ENCODE measurements at regions not wholly inside any gene's neighbourhood (a gene's known extent, or its start where the extent isn't known, plus 50 kb on each side); places are given as distances from the start of the nearest gene placed in this dataset.

DNA sequence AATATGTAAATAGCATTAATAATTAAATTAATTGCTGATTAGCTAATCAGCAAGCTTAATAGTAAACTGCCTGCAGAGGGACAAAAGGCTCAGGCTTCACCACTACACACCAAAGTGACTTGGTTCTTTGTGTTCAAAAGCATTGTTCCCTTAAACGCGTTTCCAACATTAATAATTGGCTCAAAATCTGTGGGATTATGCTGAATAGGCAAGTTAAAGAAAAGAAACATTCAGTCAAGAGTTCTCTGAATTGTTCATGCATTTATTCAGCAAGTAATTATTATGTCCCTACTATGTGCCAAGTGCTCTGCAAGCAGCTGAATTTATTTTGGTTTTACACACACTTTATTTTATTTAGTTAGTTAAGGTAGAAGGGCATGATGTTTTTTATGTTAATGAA, 558.5 kb upstream of the ARRDC4 start:
- Histone ChIP-seq H3K9me3 (ENCODE audit: control insufficient read depth, insufficient read depth, low read length) (peaks cover 14% of the 10 kb centered on the region), H3K27me3 (ENCODE audit: control insufficient read depth, insufficient read depth, low read length) (no peaks in the 10 kb centered on the region), H3K4me3 (ENCODE audit: low read depth, low read length) (no peak overlapping the region), H3K27ac (ENCODE audit: low read depth, low read length) (no peak overlapping the region)
- POLR2A ChIA-PET, result no interaction called here
- CTCF ChIA-PET, result no interaction called here
- TF ChIP-seq, protein P1, sequence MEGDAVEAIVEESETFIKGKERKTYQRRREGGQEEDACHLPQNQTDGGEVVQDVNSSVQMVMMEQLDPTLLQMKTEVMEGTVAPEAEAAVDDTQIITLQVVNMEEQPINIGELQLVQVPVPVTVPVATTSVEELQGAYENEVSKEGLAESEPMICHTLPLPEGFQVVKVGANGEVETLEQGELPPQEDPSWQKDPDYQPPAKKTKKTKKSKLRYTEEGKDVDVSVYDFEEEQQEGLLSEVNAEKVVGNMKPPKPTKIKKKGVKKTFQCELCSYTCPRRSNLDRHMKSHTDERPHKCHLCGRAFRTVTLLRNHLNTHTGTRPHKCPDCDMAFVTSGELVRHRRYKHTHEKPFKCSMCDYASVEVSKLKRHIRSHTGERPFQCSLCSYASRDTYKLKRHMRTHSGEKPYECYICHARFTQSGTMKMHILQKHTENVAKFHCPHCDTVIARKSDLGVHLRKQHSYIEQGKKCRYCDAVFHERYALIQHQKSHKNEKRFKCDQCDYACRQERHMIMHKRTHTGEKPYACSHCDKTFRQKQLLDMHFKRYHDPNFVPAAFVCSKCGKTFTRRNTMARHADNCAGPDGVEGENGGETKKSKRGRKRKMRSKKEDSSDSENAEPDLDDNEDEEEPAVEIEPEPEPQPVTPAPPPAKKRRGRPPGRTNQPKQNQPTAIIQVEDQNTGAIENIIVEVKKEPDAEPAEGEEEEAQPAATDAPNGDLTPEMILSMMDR (IDR thresholded peaks at IDR 0.05; ENCODE audit: low read depth, low read length), result no peak
- DNase-seq (ENCODE audit: low read depth, low spot score), result no peak

DNA sequence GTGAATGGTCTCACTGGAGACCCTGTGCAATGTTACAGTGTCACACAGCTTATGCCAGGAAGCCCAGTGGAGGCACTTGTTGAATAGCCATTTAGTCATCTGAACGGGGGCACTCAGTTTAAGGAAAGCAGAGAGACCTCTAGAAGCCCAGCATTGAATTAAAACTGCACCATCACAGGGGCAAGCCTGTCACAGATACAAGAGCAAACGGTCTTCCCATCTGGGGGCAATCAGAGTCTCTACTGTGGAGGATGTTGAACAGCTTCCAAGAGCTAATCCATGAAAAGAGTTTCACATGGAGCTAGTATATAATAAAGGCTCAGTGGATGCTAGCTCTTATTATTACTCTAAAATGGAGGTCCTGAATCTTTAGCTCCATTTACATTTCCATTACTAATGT, 553.7 kb upstream of the ARRDC4 start:
- no peak for DNase-seq (ENCODE audit: low read depth, low spot score)
- Histone ChIP-seq H3K4me3 (ENCODE audit: low read depth, low read length) (no peak overlapping the region), H3K27ac (ENCODE audit: low read depth, low read length) (no peak overlapping the region), H3K27me3 (ENCODE audit: control insufficient read depth, insufficient read depth, low read length) (no peaks in the 10 kb centered on the region), H3K9me3 (ENCODE audit: control insufficient read depth, insufficient read depth, low read length) (peaks cover 10% of the 10 kb centered on the region)
- ChIA-PET CTCF (no interaction called here), POLR2A (no interaction called here)
- TF ChIP-seq, protein P1 (IDR thresholded peaks at IDR 0.05; ENCODE audit: low read depth, low read length), result no peak

DNA sequence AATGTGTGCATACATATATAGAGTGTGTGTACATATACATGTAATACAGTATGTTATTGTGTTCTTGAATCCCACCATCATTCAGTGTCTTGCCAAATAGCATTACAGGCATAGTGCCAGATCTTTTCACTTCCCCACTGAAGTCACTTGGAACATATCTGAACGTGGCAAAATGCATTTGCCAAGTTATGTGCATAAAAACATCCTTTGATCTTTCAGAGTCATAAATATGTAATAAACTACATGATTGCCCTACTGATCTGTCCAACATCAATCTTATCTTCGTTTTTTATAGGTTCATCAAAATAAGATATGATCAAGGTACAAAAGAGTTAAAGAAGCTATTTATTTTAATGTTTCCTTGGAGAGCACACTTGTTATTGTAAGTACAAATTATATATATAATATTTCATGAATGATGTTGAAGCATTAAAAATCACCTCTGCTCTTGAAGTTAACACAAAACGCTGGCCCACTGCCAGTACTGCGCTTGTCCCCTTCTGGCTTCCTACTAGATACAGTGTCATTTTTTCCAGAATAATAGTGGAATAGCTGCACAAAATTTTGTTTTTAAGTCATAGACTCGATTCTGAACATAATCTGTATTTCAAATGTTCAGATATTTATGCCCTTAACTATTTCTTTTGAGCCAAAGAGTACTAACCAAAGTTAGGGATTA, 549.5 kb upstream of the ARRDC4 start:
- Histone ChIP-seq H3K4me3 (ENCODE audit: low read depth, low read length) (no peak overlapping the region), H3K27me3 (ENCODE audit: control insufficient read depth, insufficient read depth, low read length) (no peaks in the 10 kb centered on the region), H3K27ac (ENCODE audit: low read depth, low read length) (no peak overlapping the region), H3K9me3 (ENCODE audit: control insufficient read depth, insufficient read depth, low read length) (peaks cover 7% of the 10 kb centered on the region)
- TF ChIP-seq, protein P1 (IDR thresholded peaks at IDR 0.05; ENCODE audit: low read depth, low read length), result no peak
- CTCF ChIA-PET, result no interaction called here
- DNase-seq (ENCODE audit: low read depth, low spot score), result no peak
- POLR2A ChIA-PET, result no interaction called here

DNA sequence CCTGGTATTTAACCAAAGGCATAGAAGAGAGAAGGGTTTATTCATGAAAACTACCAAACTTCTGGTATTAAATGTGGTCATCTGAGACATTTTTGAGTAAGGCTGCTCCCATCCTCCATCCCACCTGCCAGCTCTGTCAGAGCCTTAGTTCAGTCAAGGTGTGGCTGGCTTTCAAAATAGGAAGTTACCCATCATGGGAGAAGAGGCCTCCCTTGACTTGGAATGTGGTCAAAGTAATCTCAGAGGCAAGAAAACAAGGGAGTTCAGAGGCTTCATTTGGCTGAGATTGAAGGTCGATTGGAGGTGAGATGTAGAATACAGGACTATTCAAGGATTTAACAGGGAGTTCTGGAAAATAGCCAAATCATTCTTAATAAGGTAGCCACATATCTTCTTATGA, 540.4 kb upstream of the ARRDC4 start:
- Histone ChIP-seq H3K27ac (ENCODE audit: low read depth, low read length) (no peak overlapping the region), H3K27me3 (ENCODE audit: control insufficient read depth, insufficient read depth, low read length) (no peaks in the 10 kb centered on the region), H3K4me3 (ENCODE audit: low read depth, low read length) (no peak overlapping the region), H3K9me3 (ENCODE audit: control insufficient read depth, insufficient read depth, low read length) (peaks cover 8% of the 10 kb centered on the region)
- DNase-seq (ENCODE audit: low read depth, low spot score), result no peak
- CTCF ChIA-PET, result no interaction called here
- POLR2A ChIA-PET, result no interaction called here
- TF ChIP-seq, protein P1 (IDR thresholded peaks at IDR 0.05; ENCODE audit: low read depth, low read length), result no peak

DNA sequence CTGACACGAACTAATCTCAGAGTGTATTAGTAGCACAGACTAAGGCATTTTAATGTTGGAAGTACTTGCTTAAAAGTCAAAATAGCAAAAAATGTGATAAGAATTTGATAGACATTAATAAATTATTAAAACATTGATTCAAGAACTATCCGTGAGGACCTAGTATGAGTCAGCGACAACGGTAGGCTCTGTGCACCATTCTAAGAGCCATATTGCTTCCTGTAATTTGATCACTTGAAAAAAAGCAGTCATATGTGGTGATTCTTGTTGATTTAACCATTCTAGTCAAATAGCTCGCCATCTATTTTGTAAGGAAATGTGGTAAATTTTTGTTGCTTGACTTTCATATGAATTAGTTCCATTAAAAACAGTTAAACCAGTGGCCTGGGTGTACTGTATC, 534.9 kb upstream of the ARRDC4 start:
- ChIA-PET POLR2A (no interaction called here), CTCF (no interaction called here)
- TF ChIP-seq, protein P1 (IDR thresholded peaks at IDR 0.05; ENCODE audit: low read depth, low read length), result no peak
- Histone ChIP-seq H3K9me3 (ENCODE audit: control insufficient read depth, insufficient read depth, low read length) (peaks cover 13% of the 10 kb centered on the region), H3K27me3 (ENCODE audit: control insufficient read depth, insufficient read depth, low read length) (no peaks in the 10 kb centered on the region), H3K4me3 (ENCODE audit: low read depth, low read length) (no peak overlapping the region), H3K27ac (ENCODE audit: low read depth, low read length) (no peak overlapping the region)
- DNase-seq (ENCODE audit: low read depth, low spot score), result no peak
